ENCODE measurements at regions not wholly inside any gene's neighbourhood (a gene's known extent, or its start where the extent isn't known, plus 50 kb on each side); places are given as distances from the start of the nearest gene placed in this dataset.

GRCh38 chr12:33529810-33530209 lies 90.2 kb upstream of the SYT10 start:
- WGBS: 100% methylated on average over 1 of the region's 1 CpG

GRCh38 chr12:33531261-33531660 lies 91.6 kb upstream of the SYT10 start:
- H3K36me3 ChIP-seq (ENCODE audit: control insufficient read depth in 1 of 2, insufficient read depth in 2 of 2, low read depth in 1 of 2, low read length in 2 of 2): no peaks in the 10 kb centered on the region
- no peak overlapping the region for H2AFZ ChIP-seq (ENCODE audit: low read depth, low read length)
- H3K4ac ChIP-seq (ENCODE audit: low read depth in 1 of 2, low read length in 2 of 2): no peak overlapping the region
- H3K27ac ChIP-seq (ENCODE audit: low read length, poor library complexity, severe bottlenecking): no peak overlapping the region
- no peak overlapping the region for H3K23ac ChIP-seq (ENCODE audit: low read length in 2 of 2)
- no peak overlapping the region for H2BK12ac ChIP-seq (ENCODE audit: low read length in 2 of 2)
- H3K9ac ChIP-seq (ENCODE audit: low read length): no peak overlapping the region
- no peak overlapping the region for H3K4me2 ChIP-seq (ENCODE audit: low read length, poor library complexity, severe bottlenecking)
- H2AK5ac ChIP-seq (ENCODE audit: low read length, severe bottlenecking): no peak overlapping the region
- H4K8ac ChIP-seq (ENCODE audit: low read length): no peak overlapping the region
- H3K9me3 ChIP-seq (ENCODE audit: control insufficient read depth, low read length): no peaks in the 10 kb centered on the region
- no peak overlapping the region for H3K14ac ChIP-seq (ENCODE audit: low read length in 2 of 2)
- no peaks in the 10 kb centered on the region for H3K27me3 ChIP-seq (ENCODE audit: control insufficient read depth in 1 of 2, insufficient read depth in 1 of 2, low read length in 2 of 2)
- 92% methylated on average over 7 of the region's 8 CpGs for WGBS
- H3K4me1 ChIP-seq (ENCODE audit: control insufficient read depth, insufficient read depth, low read depth, low read length): no peaks in the 10 kb centered on the region
- no peak overlapping the region for H2BK5ac ChIP-seq (ENCODE audit: low read depth, low read length, poor library complexity, severe bottlenecking)
- no peak overlapping the region for H3K18ac ChIP-seq (ENCODE audit: low read depth in 1 of 2, low read length in 2 of 2)
- no peak overlapping the region for H2BK120ac ChIP-seq (ENCODE audit: low read depth, low read length)
- no peak for DNase-seq
- H4K91ac ChIP-seq (ENCODE audit: low read length): no peak overlapping the region
- no peak overlapping the region for H3K4me3 ChIP-seq (ENCODE audit: insufficient read depth in 1 of 2, low read depth in 1 of 2, low read length in 2 of 2)
- H2BK15ac ChIP-seq (ENCODE audit: low read depth, poor library complexity, severe bottlenecking): no peak overlapping the region
- no peaks in the 10 kb centered on the region for H3K79me1 ChIP-seq (replicated peaks; ENCODE audit: low read length, poor library complexity, severe bottlenecking)

More at GRCh38 chr12:33529810-33530209, 90.2 kb upstream of the SYT10 start:
- no peak overlapping the region for H2BK120ac ChIP-seq (ENCODE audit: low read depth, low read length)
- H3K14ac ChIP-seq (ENCODE audit: low read length in 2 of 2): no peak overlapping the region
- H3K23ac ChIP-seq (ENCODE audit: low read length in 2 of 2): no peak overlapping the region
- no peak overlapping the region for H4K91ac ChIP-seq (ENCODE audit: low read length)
- H3K4me3 ChIP-seq (ENCODE audit: insufficient read depth in 1 of 2, low read depth in 1 of 2, low read length in 2 of 2): no peak overlapping the region
- H3K9ac ChIP-seq (ENCODE audit: low read length): no peak overlapping the region
- H3K4me2 ChIP-seq (ENCODE audit: low read length, poor library complexity, severe bottlenecking): no peak overlapping the region
- DNase-seq: no peak
- H2BK5ac ChIP-seq (ENCODE audit: low read depth, low read length, poor library complexity, severe bottlenecking): no peak overlapping the region
- no peak overlapping the region for H3K27ac ChIP-seq (ENCODE audit: low read length, poor library complexity, severe bottlenecking)
- H3K27me3 ChIP-seq (ENCODE audit: control insufficient read depth in 1 of 2, insufficient read depth in 1 of 2, low read length in 2 of 2): no peaks in the 10 kb centered on the region
- H3K79me1 ChIP-seq (replicated peaks; ENCODE audit: low read length, poor library complexity, severe bottlenecking): no peaks in the 10 kb centered on the region
- H2BK15ac ChIP-seq (ENCODE audit: low read depth, poor library complexity, severe bottlenecking): no peak overlapping the region
- no peaks in the 10 kb centered on the region for H3K36me3 ChIP-seq (ENCODE audit: control insufficient read depth in 1 of 2, insufficient read depth in 2 of 2, low read depth in 1 of 2, low read length in 2 of 2)
- H2BK12ac ChIP-seq (ENCODE audit: low read length in 2 of 2): no peak overlapping the region
- H3K9me3 ChIP-seq (ENCODE audit: control insufficient read depth, low read length): no peaks in the 10 kb centered on the region
- no peak overlapping the region for H3K18ac ChIP-seq (ENCODE audit: low read depth in 1 of 2, low read length in 2 of 2)
- no peak overlapping the region for H4K8ac ChIP-seq (ENCODE audit: low read length)
- H3K4ac ChIP-seq (ENCODE audit: low read depth in 1 of 2, low read length in 2 of 2): no peak overlapping the region
- no peak overlapping the region for H2AFZ ChIP-seq (ENCODE audit: low read depth, low read length)
- no peaks in the 10 kb centered on the region for H3K4me1 ChIP-seq (ENCODE audit: control insufficient read depth, insufficient read depth, low read depth, low read length)
- no peak overlapping the region for H2AK5ac ChIP-seq (ENCODE audit: low read length, severe bottlenecking)

- 95% methylated on average over 1 of the region's 1 CpG for WGBS
- Histone ChIP-seq H3K79me1 (replicated peaks; ENCODE audit: low read length, poor library complexity, severe bottlenecking) (no peaks in the 10 kb centered on the region), H2BK15ac (ENCODE audit: low read depth, poor library complexity, severe bottlenecking) (no peak overlapping the region)
Observed at GRCh38 chr12:33533527-33533926, 93.9 kb upstream of the SYT10 start.

GRCh38 chr12:33536431-33536830 lies 96.8 kb upstream of the SYT10 start:
- Histone ChIP-seq H3K14ac (ENCODE audit: low read length in 2 of 2) (no peak overlapping the region), H3K9me3 (ENCODE audit: control insufficient read depth, low read length) (peaks cover 6% of the 10 kb centered on the region), H3K9ac (ENCODE audit: low read length) (no peak overlapping the region), H3K79me1 (replicated peaks; ENCODE audit: low read length, poor library complexity, severe bottlenecking) (no peaks in the 10 kb centered on the region), H3K4me3 (ENCODE audit: insufficient read depth in 1 of 2, low read depth in 1 of 2, low read length in 2 of 2) (no peak overlapping the region), H2AK5ac (ENCODE audit: low read length, severe bottlenecking) (no peak overlapping the region), H4K8ac (ENCODE audit: low read length) (no peak overlapping the region), H3K27me3 (ENCODE audit: control insufficient read depth in 1 of 2, insufficient read depth in 1 of 2, low read length in 2 of 2) (no peaks in the 10 kb centered on the region), H2BK12ac (ENCODE audit: low read length in 2 of 2) (no peak overlapping the region), H2BK5ac (ENCODE audit: low read depth, low read length, poor library complexity, severe bottlenecking) (no peak overlapping the region), H2BK15ac (ENCODE audit: low read depth, poor library complexity, severe bottlenecking) (no peak overlapping the region), H3K27ac (ENCODE audit: low read length, poor library complexity, severe bottlenecking) (no peak overlapping the region), H3K18ac (ENCODE audit: low read depth in 1 of 2, low read length in 2 of 2) (no peak overlapping the region), H3K36me3 (ENCODE audit: control insufficient read depth in 1 of 2, insufficient read depth in 2 of 2, low read depth in 1 of 2, low read length in 2 of 2) (no peaks in the 10 kb centered on the region), H2BK120ac (ENCODE audit: low read depth, low read length) (no peak overlapping the region), H3K23ac (ENCODE audit: low read length in 2 of 2) (no peak overlapping the region), H4K91ac (ENCODE audit: low read length) (no peak overlapping the region), H3K4me2 (ENCODE audit: low read length, poor library complexity, severe bottlenecking) (no peak overlapping the region), H3K4me1 (ENCODE audit: control insufficient read depth, insufficient read depth, low read depth, low read length) (no peaks in the 10 kb centered on the region), H3K4ac (ENCODE audit: low read depth in 1 of 2, low read length in 2 of 2) (no peak overlapping the region), H2AFZ (ENCODE audit: low read depth, low read length) (no peak overlapping the region)
- DNase-seq: no peak
- WGBS: 71% methylated on average over 1 of the region's 1 CpG

More at GRCh38 chr12:33533527-33533926, 93.9 kb upstream of the SYT10 start:
- H3K4ac ChIP-seq (ENCODE audit: low read depth in 1 of 2, low read length in 2 of 2): no peak overlapping the region
- H3K14ac ChIP-seq (ENCODE audit: low read length in 2 of 2): no peak overlapping the region
- H3K9me3 ChIP-seq (ENCODE audit: control insufficient read depth, low read length): no peaks in the 10 kb centered on the region
- H2BK5ac ChIP-seq (ENCODE audit: low read depth, low read length, poor library complexity, severe bottlenecking): no peak overlapping the region
- no peak overlapping the region for H3K4me2 ChIP-seq (ENCODE audit: low read length, poor library complexity, severe bottlenecking)
- H3K36me3 ChIP-seq (ENCODE audit: control insufficient read depth in 1 of 2, insufficient read depth in 2 of 2, low read depth in 1 of 2, low read length in 2 of 2): no peaks in the 10 kb centered on the region
- no peak overlapping the region for H3K18ac ChIP-seq (ENCODE audit: low read depth in 1 of 2, low read length in 2 of 2)
- no peak overlapping the region for H2AK5ac ChIP-seq (ENCODE audit: low read length, severe bottlenecking)
- H3K4me1 ChIP-seq (ENCODE audit: control insufficient read depth, insufficient read depth, low read depth, low read length): no peaks in the 10 kb centered on the region
- no peak overlapping the region for H4K91ac ChIP-seq (ENCODE audit: low read length)
- no peak overlapping the region for H2BK120ac ChIP-seq (ENCODE audit: low read depth, low read length)
- no peak overlapping the region for H3K27ac ChIP-seq (ENCODE audit: low read length, poor library complexity, severe bottlenecking)
- no peak overlapping the region for H2AFZ ChIP-seq (ENCODE audit: low read depth, low read length)
- H3K4me3 ChIP-seq (ENCODE audit: insufficient read depth in 1 of 2, low read depth in 1 of 2, low read length in 2 of 2): no peak overlapping the region
- no peak overlapping the region for H3K23ac ChIP-seq (ENCODE audit: low read length in 2 of 2)
- no peak overlapping the region for H2BK12ac ChIP-seq (ENCODE audit: low read length in 2 of 2)
- H3K9ac ChIP-seq (ENCODE audit: low read length): no peak overlapping the region
- DNase-seq: no peak
- H3K27me3 ChIP-seq (ENCODE audit: control insufficient read depth in 1 of 2, insufficient read depth in 1 of 2, low read length in 2 of 2): no peaks in the 10 kb centered on the region
- H4K8ac ChIP-seq (ENCODE audit: low read length): no peak overlapping the region
